PC-9 (cell line): ENCODE measurements at regions not wholly inside any gene's neighbourhood (a gene's known extent, or its start where the extent isn't known, plus 50 kb on each side); places are given as distances from the start of the nearest gene placed in this dataset.

ENCODE experiments used
- EZH2 ChIP-seq: fragments of 200-600 bp; sonication (generic); IDR thresholded peaks from 2 replicates; pipeline ENCODE4 v1.8.0; 2017; ENCODE audit warnings: antibody characterized with exemption, low read depth
- TF ChIP-seq, protein P1 (sequence below): fragments of 200-600 bp; sonication (generic); conservative IDR thresholded peaks from 2 replicates; pipeline ENCODE4 v1.6.1; 2017; ENCODE audit warnings: mixed run types, antibody characterized with exemption, mild to moderate bottlenecking, moderate library complexity

DNA sequence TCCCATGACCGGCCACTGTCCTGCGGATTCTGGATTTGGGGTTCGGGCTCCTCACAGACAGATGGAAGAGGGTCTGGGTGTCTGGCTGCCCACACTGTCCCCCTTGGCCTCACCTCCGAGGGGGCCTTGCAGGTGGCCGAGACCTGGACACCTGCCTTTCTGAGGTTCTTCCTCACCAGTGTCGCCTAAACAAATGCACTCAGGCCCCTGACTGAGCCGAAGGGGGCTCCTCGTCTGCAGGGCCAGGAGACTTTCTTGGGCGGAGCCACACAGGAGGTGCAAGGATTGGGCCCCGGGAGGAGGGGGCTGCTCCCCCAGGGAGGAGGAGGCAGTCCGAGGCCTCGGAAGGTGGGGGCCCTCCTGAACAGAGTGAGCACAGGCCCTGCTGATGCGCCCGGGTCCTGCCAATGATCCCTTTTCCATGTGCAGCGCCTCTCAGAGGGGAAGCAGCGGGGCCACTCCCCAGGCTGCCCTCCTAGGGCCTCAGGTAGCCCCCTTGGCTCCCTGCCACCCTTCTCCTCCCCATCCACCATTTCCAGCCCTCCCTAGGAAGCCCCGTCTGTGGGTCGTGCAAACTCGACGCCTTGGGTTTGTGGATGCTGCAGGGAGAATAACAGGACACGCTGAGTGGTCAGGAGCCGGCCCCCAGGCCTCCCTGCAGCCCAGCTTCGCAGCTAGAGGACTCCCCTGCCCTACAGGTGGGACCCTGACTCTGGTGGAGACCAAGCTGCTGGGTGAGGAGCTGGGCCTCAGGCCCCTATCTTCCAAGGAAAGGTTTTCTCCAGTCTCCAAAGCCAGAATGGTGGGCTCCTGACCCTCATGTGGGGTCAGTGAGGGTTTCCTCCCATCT lies 63.4 kb upstream of the ZNF469 start:
- no peak for TF ChIP-seq EZH2
- TF ChIP-seq, protein P1, sequence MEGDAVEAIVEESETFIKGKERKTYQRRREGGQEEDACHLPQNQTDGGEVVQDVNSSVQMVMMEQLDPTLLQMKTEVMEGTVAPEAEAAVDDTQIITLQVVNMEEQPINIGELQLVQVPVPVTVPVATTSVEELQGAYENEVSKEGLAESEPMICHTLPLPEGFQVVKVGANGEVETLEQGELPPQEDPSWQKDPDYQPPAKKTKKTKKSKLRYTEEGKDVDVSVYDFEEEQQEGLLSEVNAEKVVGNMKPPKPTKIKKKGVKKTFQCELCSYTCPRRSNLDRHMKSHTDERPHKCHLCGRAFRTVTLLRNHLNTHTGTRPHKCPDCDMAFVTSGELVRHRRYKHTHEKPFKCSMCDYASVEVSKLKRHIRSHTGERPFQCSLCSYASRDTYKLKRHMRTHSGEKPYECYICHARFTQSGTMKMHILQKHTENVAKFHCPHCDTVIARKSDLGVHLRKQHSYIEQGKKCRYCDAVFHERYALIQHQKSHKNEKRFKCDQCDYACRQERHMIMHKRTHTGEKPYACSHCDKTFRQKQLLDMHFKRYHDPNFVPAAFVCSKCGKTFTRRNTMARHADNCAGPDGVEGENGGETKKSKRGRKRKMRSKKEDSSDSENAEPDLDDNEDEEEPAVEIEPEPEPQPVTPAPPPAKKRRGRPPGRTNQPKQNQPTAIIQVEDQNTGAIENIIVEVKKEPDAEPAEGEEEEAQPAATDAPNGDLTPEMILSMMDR, result no peak
